GM12891 (cell line): ENCODE measurements at regions not wholly inside any gene's neighbourhood (a gene's known extent, or its start where the extent isn't known, plus 50 kb on each side); places are given as distances from the start of the nearest gene placed in this dataset.

Experiments
- DNase-seq: peaks from one replicate; pipeline ENCODE4 v3.0.0; 2011; ENCODE audit warnings: low spot score; ENCODE audit not compliant: insufficient read length
- FAIRE-seq: peaks from 2 replicates; lab custom pipeline; 2011; peaks lifted over from hg19 to GRCh38; lab: Jason Lieb, UNC
- PAX5 ChIP-seq: IDR thresholded peaks from 2 replicates; pipeline ENCODE4 v1.6.1; 2011; ENCODE audit warnings: low read length, moderate library complexity, mild to moderate bottlenecking; ENCODE audit not compliant: insufficient read depth, severe bottlenecking
- POLR2A ChIP-seq: IDR thresholded peaks from 2 replicates; pipeline ENCODE4 v1.6.1; 2011; ENCODE audit warnings: low read depth, low read length, control low read depth
- POLR2AphosphoS5 ChIP-seq: IDR thresholded peaks from 2 replicates; pipeline ENCODE4 v1.6.1; 2011; ENCODE audit warnings: low read depth, low read length, control low read depth
- POU2F2 ChIP-seq: IDR thresholded peaks from 2 replicates; pipeline ENCODE4 v1.6.1; 2011; ENCODE audit warnings: low read depth, mild to moderate bottlenecking, control low read depth, low read length, moderate library complexity
- SPI1 ChIP-seq: IDR thresholded peaks from 2 replicates; pipeline ENCODE4 v1.6.1; 2011; ENCODE audit warnings: low read depth, low read length, control low read depth
- TAF1 ChIP-seq: IDR thresholded peaks from 2 replicates; pipeline ENCODE4 v1.6.1; 2011; ENCODE audit warnings: low read depth, low read length, control low read depth

- no peak for DNase-seq
- FAIRE-seq, result no peak
- TF ChIP-seq POU2F2 (no peak), SPI1 (no peak), POLR2A (no peak), PAX5 (no peak), TAF1 (no peak), POLR2AphosphoS5 (no peak)
These were observed 109.2 kb downstream of the AIPL1 start for GRCh38 chr17:6325741-6326140.

GRCh38 chr17:6325051-6325450 lies 109.9 kb downstream of the AIPL1 start:
- FAIRE-seq, result no peak
- TF ChIP-seq POLR2A (no peak), TAF1 (no peak), POLR2AphosphoS5 (no peak)
- no peak for DNase-seq

- no peak for FAIRE-seq
- no peak for DNase-seq
- TF ChIP-seq POLR2A, result no peak
- TF ChIP-seq TAF1, result no peak
- no peak for TF ChIP-seq SPI1
- TF ChIP-seq PAX5, result no peak
- no peak for TF ChIP-seq POU2F2
- TF ChIP-seq POLR2AphosphoS5, result no peak
These were observed 111.1 kb downstream of the AIPL1 start for GRCh38 chr17:6323626-6324356.

GRCh38 chr17:6322316-6322715 lies 112.6 kb downstream of the AIPL1 start:
- TF ChIP-seq PAX5 (no peak), POU2F2 (no peak), POLR2A (no peak), SPI1 (no peak), POLR2AphosphoS5 (no peak), TAF1 (no peak)
- DNase-seq, result no peak
- no peak for FAIRE-seq

GRCh38 chr17:6314311-6314710 lies 120.6 kb downstream of the AIPL1 start:
- FAIRE-seq, result no peak
- no peak for TF ChIP-seq TAF1
- TF ChIP-seq POU2F2, result no peak
- TF ChIP-seq POLR2A, result no peak
- no peak for TF ChIP-seq POLR2AphosphoS5
- TF ChIP-seq SPI1, result no peak
- TF ChIP-seq PAX5, result no peak
- no peak for DNase-seq

GRCh38 chr17:6313835-6314234 lies 121.1 kb downstream of the AIPL1 start:
- DNase-seq (no peak), FAIRE-seq (no peak)
- no peak for TF ChIP-seq POLR2A
- no peak for TF ChIP-seq TAF1

GRCh38 chr17:6306820-6307219 lies 128.1 kb downstream of the AIPL1 start:
- FAIRE-seq (no peak), DNase-seq (no peak)
- TF ChIP-seq SPI1 (no peak), TAF1 (no peak), PAX5 (no peak), POLR2AphosphoS5 (no peak), POU2F2 (no peak), POLR2A (no peak)

GRCh38 chr17:6305613-6306360 lies 129.1 kb downstream of the AIPL1 start:
- TF ChIP-seq POU2F2 (no peak), SPI1 (no peak), TAF1 (no peak), POLR2AphosphoS5 (no peak), POLR2A (no peak), PAX5 (no peak)
- FAIRE-seq (no peak), DNase-seq (no peak)

- FAIRE-seq (no peak), DNase-seq (no peak)
- TF ChIP-seq POLR2AphosphoS5 (no peak), SPI1 (no peak), POLR2A (no peak), PAX5 (no peak), TAF1 (no peak), POU2F2 (no peak)
These were observed 129.9 kb downstream of the AIPL1 start for GRCh38 chr17:6304894-6305612.

- DNase-seq (no peak), FAIRE-seq (no peak)
- TF ChIP-seq POLR2A (no peak), POU2F2 (no peak), PAX5 (no peak), SPI1 (no peak), TAF1 (no peak), POLR2AphosphoS5 (no peak)
These were observed 131.3 kb downstream of the AIPL1 start for GRCh38 chr17:6303664-6304063.
